ENCODE measurements at regions not wholly inside any gene's neighbourhood (a gene's known extent, or its start where the extent isn't known, plus 50 kb on each side); places are given as distances from the start of the nearest gene placed in this dataset.

DNA sequence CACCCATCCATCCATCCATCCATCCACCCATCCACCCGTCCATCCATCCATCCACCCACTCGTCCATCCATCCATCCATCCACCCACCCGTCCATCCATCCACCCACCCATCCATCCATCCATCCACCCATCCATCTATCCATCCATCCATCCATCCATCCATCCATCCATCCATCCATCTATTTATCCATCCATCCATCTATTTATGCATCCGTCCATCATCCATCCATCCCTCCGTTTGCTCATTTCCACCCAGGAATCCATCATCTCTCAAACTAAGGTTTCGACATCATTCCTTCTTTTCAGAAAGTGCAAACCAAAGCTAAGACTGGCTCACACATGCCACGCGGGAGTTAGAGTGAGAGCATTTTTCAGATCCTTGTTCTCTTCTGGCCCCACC lies 52.8 kb upstream of the POFUT2 start:
- no peak for ATAC-seq
- TF ChIP-seq ZNF70 (CRISPR knock-in tag; IDR thresholded peaks at IDR 0.05) (no peak), ZNF565 (CRISPR knock-in tag; conservative IDR thresholded peaks at IDR 0.05; ENCODE audit: low read depth) (no peak), SNAI2 (CRISPR knock-in tag; IDR thresholded peaks at IDR 0.05) (no peak), PATZ1 (CRISPR knock-in tag; IDR thresholded peaks at IDR 0.05; ENCODE audit: borderline replicate concordance) (no peak)
- TF ChIP-seq, protein P1, sequence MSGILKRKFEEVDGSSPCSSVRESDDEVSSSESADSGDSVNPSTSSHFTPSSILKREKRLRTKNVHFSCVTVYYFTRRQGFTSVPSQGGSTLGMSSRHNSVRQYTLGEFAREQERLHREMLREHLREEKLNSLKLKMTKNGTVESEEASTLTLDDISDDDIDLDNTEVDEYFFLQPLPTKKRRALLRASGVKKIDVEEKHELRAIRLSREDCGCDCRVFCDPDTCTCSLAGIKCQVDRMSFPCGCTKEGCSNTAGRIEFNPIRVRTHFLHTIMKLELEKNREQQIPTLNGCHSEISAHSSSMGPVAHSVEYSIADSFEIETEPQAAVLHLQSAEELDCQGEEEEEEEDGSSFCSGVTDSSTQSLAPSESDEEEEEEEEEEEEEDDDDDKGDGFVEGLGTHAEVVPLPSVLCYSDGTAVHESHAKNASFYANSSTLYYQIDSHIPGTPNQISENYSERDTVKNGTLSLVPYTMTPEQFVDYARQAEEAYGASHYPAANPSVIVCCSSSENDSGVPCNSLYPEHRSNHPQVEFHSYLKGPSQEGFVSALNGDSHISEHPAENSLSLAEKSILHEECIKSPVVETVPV (CRISPR knock-in tag; IDR thresholded peaks at IDR 0.05) = no peak

DNA sequence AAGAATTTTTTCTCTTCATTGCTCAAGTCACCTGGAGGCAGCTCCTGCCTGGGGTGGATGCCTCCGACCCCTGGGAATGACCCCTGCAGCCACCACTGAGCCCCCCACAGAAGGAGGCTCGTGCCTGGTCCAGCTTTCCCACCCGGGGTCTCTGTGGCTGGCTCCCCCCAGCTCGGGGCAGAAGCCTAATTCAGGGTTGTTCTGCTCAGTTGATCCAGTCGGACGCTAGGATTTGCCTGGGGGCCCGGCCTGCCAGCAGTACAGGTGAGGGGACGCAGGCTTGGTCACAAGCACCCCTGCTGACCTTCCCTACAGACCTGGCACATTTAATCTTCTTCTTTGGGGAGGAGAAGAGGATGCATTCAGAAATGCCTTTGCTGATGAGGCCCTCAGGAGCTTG lies 53.6 kb upstream of the POFUT2 start:
- no peak for ATAC-seq
- TF ChIP-seq CSDC2 (CRISPR knock-in tag; IDR thresholded peaks at IDR 0.05) (no peak), ZFP3 (CRISPR knock-in tag; IDR thresholded peaks at IDR 0.05) (no peak), ZFP30 (CRISPR knock-in tag; IDR thresholded peaks at IDR 0.05) (no peak), ZNF8 (CRISPR knock-in tag; IDR thresholded peaks at IDR 0.05) (no peak), ZNF565 (CRISPR knock-in tag; conservative IDR thresholded peaks at IDR 0.05; ENCODE audit: low read depth) (no peak), GLIS3 (CRISPR knock-in tag; IDR thresholded peaks at IDR 0.05) (no peak), PATZ1 (CRISPR knock-in tag; IDR thresholded peaks at IDR 0.05; ENCODE audit: borderline replicate concordance) (no peak), POU6F1 (CRISPR knock-in tag; IDR thresholded peaks at IDR 0.05; ENCODE audit: borderline replicate concordance, low read depth) (no peak)

DNA sequence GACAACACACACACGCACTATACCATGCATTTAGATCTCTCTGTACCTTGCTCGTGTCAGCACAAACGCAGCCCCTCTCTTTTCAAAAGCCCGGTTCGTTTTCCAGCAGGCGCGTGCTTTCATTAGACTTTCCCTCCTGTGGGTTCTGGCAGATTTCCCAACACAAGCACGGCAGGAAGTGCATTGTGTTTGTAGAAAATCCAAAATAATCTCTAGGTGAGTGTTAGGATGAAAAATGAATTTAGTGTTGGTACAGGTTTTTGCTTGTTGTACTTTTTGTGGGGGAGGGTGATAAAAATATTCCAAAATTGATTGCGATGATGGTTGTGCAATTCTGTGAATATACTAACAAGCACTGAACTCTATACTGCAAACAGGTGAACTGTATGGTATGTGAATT lies 54.1 kb upstream of the POFUT2 start:
- TF ChIP-seq ISL1 (CRISPR knock-in tag; IDR thresholded peaks at IDR 0.05) = no peak
- no peak for TF ChIP-seq ARNTL (CRISPR knock-in tag; IDR thresholded peaks at IDR 0.05; ENCODE audit: borderline replicate concordance, low read depth)
- TF ChIP-seq TCF4 (CRISPR knock-in tag; IDR thresholded peaks at IDR 0.05; ENCODE audit: borderline replicate concordance) = no peak
- no peak for TF ChIP-seq RARB (CRISPR knock-in tag; IDR thresholded peaks at IDR 0.05)
- no peak for TF ChIP-seq GLIS3 (CRISPR knock-in tag; IDR thresholded peaks at IDR 0.05)
- TF ChIP-seq CREB5 (CRISPR knock-in tag; IDR thresholded peaks at IDR 0.05; ENCODE audit: low read depth) = no peak
- TF ChIP-seq OSR1 (CRISPR knock-in tag; IDR thresholded peaks at IDR 0.05) = no peak
- ATAC-seq = no peak

DNA sequence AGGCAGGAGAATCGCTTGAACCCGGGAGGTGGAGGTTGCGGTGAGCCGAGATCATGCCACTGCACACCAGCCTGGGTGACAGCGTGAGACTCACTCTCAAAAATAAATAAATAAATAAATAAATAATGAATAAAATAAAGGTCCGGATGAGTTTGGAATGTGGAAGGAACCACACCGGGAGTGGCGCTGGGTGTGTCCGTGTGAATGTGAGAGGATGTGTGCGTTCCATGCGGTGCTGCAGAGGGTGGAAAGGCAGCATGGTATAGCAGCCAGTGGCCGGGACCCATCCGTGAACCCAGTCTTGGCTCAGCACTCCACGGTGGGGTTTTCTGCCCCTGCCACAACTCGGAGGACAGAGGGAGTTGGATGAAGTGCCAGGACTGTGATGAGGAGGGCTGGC lies 56.2 kb upstream of the POFUT2 start:
- no peak for ATAC-seq
- TF ChIP-seq, protein P2, sequence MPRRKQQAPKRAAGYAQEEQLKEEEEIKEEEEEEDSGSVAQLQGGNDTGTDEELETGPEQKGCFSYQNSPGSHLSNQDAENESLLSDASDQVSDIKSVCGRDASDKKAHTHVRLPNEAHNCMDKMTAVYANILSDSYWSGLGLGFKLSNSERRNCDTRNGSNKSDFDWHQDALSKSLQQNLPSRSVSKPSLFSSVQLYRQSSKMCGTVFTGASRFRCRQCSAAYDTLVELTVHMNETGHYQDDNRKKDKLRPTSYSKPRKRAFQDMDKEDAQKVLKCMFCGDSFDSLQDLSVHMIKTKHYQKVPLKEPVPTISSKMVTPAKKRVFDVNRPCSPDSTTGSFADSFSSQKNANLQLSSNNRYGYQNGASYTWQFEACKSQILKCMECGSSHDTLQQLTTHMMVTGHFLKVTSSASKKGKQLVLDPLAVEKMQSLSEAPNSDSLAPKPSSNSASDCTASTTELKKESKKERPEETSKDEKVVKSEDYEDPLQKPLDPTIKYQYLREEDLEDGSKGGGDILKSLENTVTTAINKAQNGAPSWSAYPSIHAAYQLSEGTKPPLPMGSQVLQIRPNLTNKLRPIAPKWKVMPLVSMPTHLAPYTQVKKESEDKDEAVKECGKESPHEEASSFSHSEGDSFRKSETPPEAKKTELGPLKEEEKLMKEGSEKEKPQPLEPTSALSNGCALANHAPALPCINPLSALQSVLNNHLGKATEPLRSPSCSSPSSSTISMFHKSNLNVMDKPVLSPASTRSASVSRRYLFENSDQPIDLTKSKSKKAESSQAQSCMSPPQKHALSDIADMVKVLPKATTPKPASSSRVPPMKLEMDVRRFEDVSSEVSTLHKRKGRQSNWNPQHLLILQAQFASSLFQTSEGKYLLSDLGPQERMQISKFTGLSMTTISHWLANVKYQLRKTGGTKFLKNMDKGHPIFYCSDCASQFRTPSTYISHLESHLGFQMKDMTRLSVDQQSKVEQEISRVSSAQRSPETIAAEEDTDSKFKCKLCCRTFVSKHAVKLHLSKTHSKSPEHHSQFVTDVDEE (CRISPR knock-in tag; IDR thresholded peaks at IDR 0.05) = no peak
- no peak for TF ChIP-seq RARB (CRISPR knock-in tag; IDR thresholded peaks at IDR 0.05)
- no peak for TF ChIP-seq TOX (CRISPR knock-in tag; IDR thresholded peaks at IDR 0.05; ENCODE audit: borderline replicate concordance)
- no peak for TF ChIP-seq SNAI2 (CRISPR knock-in tag; IDR thresholded peaks at IDR 0.05)
- no peak for TF ChIP-seq ISL1 (CRISPR knock-in tag; IDR thresholded peaks at IDR 0.05)
- no peak for TF ChIP-seq ARNTL (CRISPR knock-in tag; IDR thresholded peaks at IDR 0.05; ENCODE audit: borderline replicate concordance, low read depth)
- no peak for TF ChIP-seq POU6F1 (CRISPR knock-in tag; IDR thresholded peaks at IDR 0.05; ENCODE audit: borderline replicate concordance, low read depth)
- no peak for TF ChIP-seq GLIS3 (CRISPR knock-in tag; IDR thresholded peaks at IDR 0.05)
- no peak for TF ChIP-seq TCF4 (CRISPR knock-in tag; IDR thresholded peaks at IDR 0.05; ENCODE audit: borderline replicate concordance)
- TF ChIP-seq ZNF8 (CRISPR knock-in tag; IDR thresholded peaks at IDR 0.05) = no peak
- TF ChIP-seq, protein P1 (CRISPR knock-in tag; IDR thresholded peaks at IDR 0.05) = no peak
- no peak for TF ChIP-seq ZNF70 (CRISPR knock-in tag; IDR thresholded peaks at IDR 0.05)
- no peak for TF ChIP-seq CSDC2 (CRISPR knock-in tag; IDR thresholded peaks at IDR 0.05)
- no peak for TF ChIP-seq BACH2 (CRISPR knock-in tag; IDR thresholded peaks at IDR 0.05; ENCODE audit: borderline replicate concordance)
- TF ChIP-seq ZNF565 (CRISPR knock-in tag; conservative IDR thresholded peaks at IDR 0.05; ENCODE audit: low read depth) = no peak

Data from SK-N-SH treated with all-trans-retinoic acid at 6 μM for 48 hours (cell line).